Chondrocyte (in vitro differentiated cells): ENCODE measurements at regions not wholly inside any gene's neighbourhood (a gene's known extent, or its start where the extent isn't known, plus 50 kb on each side); places are given as distances from the start of the nearest gene placed in this dataset. TPM values are rescaled to one million over a fixed set of nuclear protein-coding genes. Genes with fewer than 3 reads are reported as not detected.

ENCODE experiments used
- DNase-seq: peaks from one replicate; pipeline ENCODE4 v3.0.0; 2021; ENCODE audit warnings: mixed read lengths, low spot score
- H3K27ac Mint-ChIP-seq: one replicate; pipeline ENCODE4 v1.8.0; 2021; ENCODE audit warnings: mild to moderate bottlenecking, moderate library complexity, mixed read lengths; ENCODE audit not compliant: unreplicated experiment
- H3K27me3 Mint-ChIP-seq: 2 replicates; pipeline ENCODE4 v1.8.0; 2021; ENCODE audit warnings: low read depth, mixed read lengths
- H3K36me3 Mint-ChIP-seq: 2 replicates; pipeline ENCODE4 v1.8.0; 2021; ENCODE audit warnings: low read depth, mixed read lengths
- H3K4me1 Mint-ChIP-seq: 2 replicates; pipeline ENCODE4 v1.8.0; 2021; ENCODE audit warnings: low read depth, mild to moderate bottlenecking, mixed read lengths
- H3K4me3 Mint-ChIP-seq: one replicate; pipeline ENCODE4 v1.8.0; 2021; ENCODE audit warnings: mild to moderate bottlenecking, moderate library complexity, mixed read lengths; ENCODE audit not compliant: unreplicated experiment
- H3K9me3 Mint-ChIP-seq: 2 replicates; pipeline ENCODE4 v1.8.0; 2021; ENCODE audit warnings: low read depth, mixed read lengths
- microRNA-seq: library from miRNA; unstranded; fragments of <30 nt; microRNA quantifications from one replicate; pipeline ENCODE4 v1.2.0, GENCODE V29; 2020; ENCODE audit warnings: borderline number of aligned reads
- TF ChIP-seq, protein P1 (sequence below): fragments of 200-600 bp; sonication (generic); IDR thresholded peaks from 2 replicates; pipeline ENCODE4 v1.5.0; 2021; ENCODE audit warnings: antibody characterized with exemption, mild to moderate bottlenecking, moderate library complexity

DNA sequence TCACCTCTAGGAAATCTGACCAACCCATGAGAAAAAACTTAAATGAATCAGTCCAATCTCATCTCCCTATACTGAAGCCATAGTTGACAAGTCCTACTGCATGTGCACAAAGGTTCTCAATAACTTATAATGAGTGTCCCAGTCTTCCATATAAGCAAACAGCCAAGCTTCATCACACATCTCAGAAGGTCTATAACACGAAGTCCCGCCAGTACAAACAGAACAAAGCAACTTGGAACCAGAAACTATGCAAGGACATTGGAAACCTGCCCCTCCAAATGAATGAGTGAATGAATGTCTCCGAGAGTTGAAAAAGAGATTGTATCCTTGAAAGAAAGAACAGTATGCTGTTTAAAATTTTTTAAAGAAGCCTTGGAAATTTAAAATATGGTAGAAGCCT lies 53.6 kb upstream of the IPO9 start:
- H3K4me1 Mint-ChIP-seq: peaks cover 84% of the 10 kb centered on the region
- H3K27me3 Mint-ChIP-seq: no peaks in the 10 kb centered on the region
- no peak for DNase-seq
- no peak overlapping the region for H3K4me3 Mint-ChIP-seq
- H3K27ac Mint-ChIP-seq: peak overlapping the region; percentile 88
- H3K9me3 Mint-ChIP-seq: peaks cover 10% of the 10 kb centered on the region
- TF ChIP-seq, protein P1, sequence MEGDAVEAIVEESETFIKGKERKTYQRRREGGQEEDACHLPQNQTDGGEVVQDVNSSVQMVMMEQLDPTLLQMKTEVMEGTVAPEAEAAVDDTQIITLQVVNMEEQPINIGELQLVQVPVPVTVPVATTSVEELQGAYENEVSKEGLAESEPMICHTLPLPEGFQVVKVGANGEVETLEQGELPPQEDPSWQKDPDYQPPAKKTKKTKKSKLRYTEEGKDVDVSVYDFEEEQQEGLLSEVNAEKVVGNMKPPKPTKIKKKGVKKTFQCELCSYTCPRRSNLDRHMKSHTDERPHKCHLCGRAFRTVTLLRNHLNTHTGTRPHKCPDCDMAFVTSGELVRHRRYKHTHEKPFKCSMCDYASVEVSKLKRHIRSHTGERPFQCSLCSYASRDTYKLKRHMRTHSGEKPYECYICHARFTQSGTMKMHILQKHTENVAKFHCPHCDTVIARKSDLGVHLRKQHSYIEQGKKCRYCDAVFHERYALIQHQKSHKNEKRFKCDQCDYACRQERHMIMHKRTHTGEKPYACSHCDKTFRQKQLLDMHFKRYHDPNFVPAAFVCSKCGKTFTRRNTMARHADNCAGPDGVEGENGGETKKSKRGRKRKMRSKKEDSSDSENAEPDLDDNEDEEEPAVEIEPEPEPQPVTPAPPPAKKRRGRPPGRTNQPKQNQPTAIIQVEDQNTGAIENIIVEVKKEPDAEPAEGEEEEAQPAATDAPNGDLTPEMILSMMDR: no peak
- peaks cover 21% of the 10 kb centered on the region for H3K36me3 Mint-ChIP-seq

DNA sequence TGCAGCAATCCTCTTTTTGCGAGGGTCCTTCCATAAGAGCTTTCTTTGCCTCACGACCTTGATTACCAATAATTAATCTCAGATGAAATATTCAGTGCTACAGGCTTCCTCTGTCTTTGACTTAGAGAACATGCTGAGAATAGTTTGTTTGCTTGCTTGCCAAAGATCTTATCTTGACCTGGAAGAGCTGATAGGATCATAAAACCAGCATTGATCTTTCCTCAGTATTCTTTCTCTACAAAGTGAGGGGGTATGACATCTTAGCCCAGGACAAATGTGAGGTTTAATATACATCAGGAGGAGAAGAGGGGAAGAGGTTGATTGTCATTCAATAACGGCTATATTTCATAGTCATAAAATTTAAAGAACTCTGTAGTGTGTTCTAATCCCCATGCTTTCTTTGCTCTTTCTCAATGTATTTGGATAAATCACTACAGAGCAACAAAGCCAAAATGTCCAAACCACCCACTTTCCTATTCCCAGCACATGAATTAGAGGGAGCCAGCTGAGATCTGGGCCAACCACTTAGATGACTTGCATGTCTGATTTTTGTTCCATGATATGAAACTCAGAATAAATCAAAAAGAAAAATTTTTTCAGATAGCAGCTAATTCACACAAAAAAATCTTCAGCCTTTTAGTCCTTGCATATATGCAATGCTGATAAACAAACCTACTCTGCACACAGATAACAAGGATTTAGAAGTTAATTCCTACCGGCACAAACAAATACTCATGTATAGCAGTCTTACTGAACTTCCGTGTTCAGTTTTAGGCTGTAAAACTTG lies 50.5 kb upstream of the IPO9 start:
- peaks cover 78% of the 10 kb centered on the region for H3K4me1 Mint-ChIP-seq
- TF ChIP-seq, protein P1: no peak
- peak overlapping the region; percentile 76 for H3K27ac Mint-ChIP-seq
- no peaks in the 10 kb centered on the region for H3K9me3 Mint-ChIP-seq
- DNase-seq: no peak
- no peak overlapping the region for H3K4me3 Mint-ChIP-seq
- no peaks in the 10 kb centered on the region for H3K27me3 Mint-ChIP-seq
- peaks cover 38% of the 10 kb centered on the region for H3K36me3 Mint-ChIP-seq

Small RNA genes in the stretch of these regions (microRNA-seq; reads per million reads assigned to microRNA genes)
- not detected for gene MIR5191
